ENCODE measurements at regions not wholly inside any gene's neighbourhood (a gene's known extent, or its start where the extent isn't known, plus 50 kb on each side); places are given as distances from the start of the nearest gene placed in this dataset.

GRCh38 chr7:15813448-15813847 is 127.0 kb upstream of the MEOX2 start:
- TF ChIP-seq CTCF (IDR thresholded peaks at IDR 0.05 in 4 of 5, conservative IDR thresholded peaks at IDR 0.05 in 1 of 5) (no peak), POLR2A (IDR thresholded peaks at IDR 0.05) (no peak)
